ENCODE measurements at regions not wholly inside any gene's neighbourhood (a gene's known extent, or its start where the extent isn't known, plus 50 kb on each side); places are given as distances from the start of the nearest gene placed in this dataset.

- no peaks in the 10 kb centered on the region for H3K36me3 Mint-ChIP-seq (ENCODE audit: insufficient read depth, unreplicated experiment)
- peaks cover 7% of the 10 kb centered on the region for H3K4me1 Mint-ChIP-seq (ENCODE audit: low read depth, unreplicated experiment)
- H3K9me3 ChIP-seq = no peaks in the 10 kb centered on the region
- intact Hi-C loops (cut with micrococcal nuclease; ENCODE audit: unreplicated experiment) = no loop called here
- no TSS peak for BruUV-seq (replicated peaks)
- no peak overlapping the region for H3K4me3 Mint-ChIP-seq (ENCODE audit: unreplicated experiment)
- no peak for DNase-seq
- no peak overlapping the region for H3K27ac Mint-ChIP-seq (ENCODE audit: unreplicated experiment)
- H3K36me3 ChIP-seq (ENCODE audit: control insufficient read depth, insufficient read depth, low read length) = no peaks in the 10 kb centered on the region
- CTCF ChIA-PET = no interaction called here
- TF ChIP-seq CTCF (IDR thresholded peaks at IDR 0.05; ENCODE audit: insufficient read depth in 1 of 2, low read depth in 1 of 2, low read length in 1 of 2, severe bottlenecking in 1 of 2, unreplicated experiment in 1 of 2) = no peak
- no peaks in the 10 kb centered on the region for H3K27me3 Mint-ChIP-seq (ENCODE audit: insufficient read depth, unreplicated experiment)
- H3K4me3 ChIP-seq (ENCODE audit: low read depth, low read length) = no peak overlapping the region
- POLR2A ChIA-PET = no interaction called here
- no peaks in the 10 kb centered on the region for H3K9me3 Mint-ChIP-seq (ENCODE audit: unreplicated experiment)
- H3K4me1 ChIP-seq = peaks cover 28% of the 10 kb centered on the region
- no peaks in the 10 kb centered on the region for H3K27me3 ChIP-seq (replicated peaks; ENCODE audit: control insufficient read depth, insufficient read depth, low read length)
Observed at GRCh38 chr18:1012775-1013174, 108.1 kb downstream of the ADCYAP1 start.

GRCh38 chr18:1013951-1014350 lies 109.3 kb downstream of the ADCYAP1 start:
- CTCF ChIA-PET = no interaction called here
- H3K27ac Mint-ChIP-seq (ENCODE audit: unreplicated experiment) = no peak overlapping the region
- intact Hi-C loops (cut with micrococcal nuclease; ENCODE audit: unreplicated experiment) = no loop called here
- no peak overlapping the region for H3K4me3 ChIP-seq (ENCODE audit: low read depth, low read length)
- TF ChIP-seq CTCF (IDR thresholded peaks at IDR 0.05; ENCODE audit: insufficient read depth in 1 of 2, low read depth in 1 of 2, low read length in 1 of 2, severe bottlenecking in 1 of 2, unreplicated experiment in 1 of 2) = no peak
- BruUV-seq (replicated peaks) = no TSS peak
- no peaks in the 10 kb centered on the region for H3K36me3 ChIP-seq (ENCODE audit: control insufficient read depth, insufficient read depth, low read length)
- no peaks in the 10 kb centered on the region for H3K36me3 Mint-ChIP-seq (ENCODE audit: insufficient read depth, unreplicated experiment)
- peaks cover 7% of the 10 kb centered on the region for H3K4me1 Mint-ChIP-seq (ENCODE audit: low read depth, unreplicated experiment)
- H3K27me3 Mint-ChIP-seq (ENCODE audit: insufficient read depth, unreplicated experiment) = no peaks in the 10 kb centered on the region
- H3K9me3 Mint-ChIP-seq (ENCODE audit: unreplicated experiment) = no peaks in the 10 kb centered on the region
- no peaks in the 10 kb centered on the region for H3K27me3 ChIP-seq (replicated peaks; ENCODE audit: control insufficient read depth, insufficient read depth, low read length)
- H3K4me1 ChIP-seq = peaks cover 32% of the 10 kb centered on the region
- H3K4me3 Mint-ChIP-seq (ENCODE audit: unreplicated experiment) = no peak overlapping the region
- POLR2A ChIA-PET = no interaction called here
- no peak for DNase-seq
- no peaks in the 10 kb centered on the region for H3K9me3 ChIP-seq

- CTCF ChIA-PET = no interaction called here
- no peak overlapping the region for H3K27ac Mint-ChIP-seq (ENCODE audit: unreplicated experiment)
Observed at GRCh38 chr18:1014509-1014908, 109.8 kb downstream of the ADCYAP1 start.

More at GRCh38 chr18:1014509-1014908, 109.8 kb downstream of the ADCYAP1 start:
- no peaks in the 10 kb centered on the region for H3K9me3 Mint-ChIP-seq (ENCODE audit: unreplicated experiment)
- Histone ChIP-seq H3K27me3 (replicated peaks; ENCODE audit: control insufficient read depth, insufficient read depth, low read length) (no peaks in the 10 kb centered on the region), H3K9me3 (no peaks in the 10 kb centered on the region), H3K4me3 (ENCODE audit: low read depth, low read length) (no peak overlapping the region), H3K36me3 (ENCODE audit: control insufficient read depth, insufficient read depth, low read length) (no peaks in the 10 kb centered on the region), H3K4me1 (peaks cover 32% of the 10 kb centered on the region)
- POLR2A ChIA-PET = no interaction called here
- intact Hi-C loops (cut with micrococcal nuclease; ENCODE audit: unreplicated experiment) = no loop called here
- no peak for DNase-seq
- BruUV-seq (replicated peaks) = no TSS peak
- H3K4me1 Mint-ChIP-seq (ENCODE audit: low read depth, unreplicated experiment) = peaks cover 7% of the 10 kb centered on the region
- TF ChIP-seq CTCF (IDR thresholded peaks at IDR 0.05; ENCODE audit: insufficient read depth in 1 of 2, low read depth in 1 of 2, low read length in 1 of 2, severe bottlenecking in 1 of 2, unreplicated experiment in 1 of 2) = no peak
- H3K27me3 Mint-ChIP-seq (ENCODE audit: insufficient read depth, unreplicated experiment) = no peaks in the 10 kb centered on the region
- no peaks in the 10 kb centered on the region for H3K36me3 Mint-ChIP-seq (ENCODE audit: insufficient read depth, unreplicated experiment)
- H3K4me3 Mint-ChIP-seq (ENCODE audit: unreplicated experiment) = no peak overlapping the region

All from Caco-2 (cell line).